ENCODE measurements at regions not wholly inside any gene's neighbourhood (a gene's known extent, or its start where the extent isn't known, plus 50 kb on each side); places are given as distances from the start of the nearest gene placed in this dataset.

DNA sequence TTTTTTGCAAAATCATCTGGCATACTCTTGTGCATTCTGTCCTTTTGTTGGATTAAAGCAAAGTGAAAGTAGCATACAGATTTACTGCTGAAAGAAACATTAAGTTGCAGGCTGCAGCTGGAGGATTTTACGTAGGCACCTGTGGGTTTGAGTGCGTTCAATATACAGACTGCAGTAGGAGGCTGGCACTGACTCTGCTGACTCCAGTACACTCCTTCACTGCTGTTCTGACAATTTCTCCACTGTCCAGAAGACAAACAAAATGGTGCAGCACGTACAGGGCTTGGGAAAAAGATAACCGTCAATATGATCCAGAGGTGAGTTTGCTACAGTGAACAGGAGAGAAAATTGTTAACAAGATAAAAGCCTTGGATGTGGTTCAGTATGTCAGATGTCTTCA, 73.3 kb downstream of the TANC2 start:
- TF ChIP-seq CTCF (conservative IDR thresholded peaks at IDR 0.05; ENCODE audit: low read length) (no peak), EZH2phosphoT487 (IDR thresholded peaks at IDR 0.05; ENCODE audit: borderline replicate concordance) (no peak)
